GM12872 (cell line): ENCODE measurements at regions not wholly inside any gene's neighbourhood (a gene's known extent, or its start where the extent isn't known, plus 50 kb on each side); places are given as distances from the start of the nearest gene placed in this dataset.

Experiments used
- TF ChIP-seq, protein P1 (sequence below): IDR thresholded peaks from 3 replicates; pipeline ENCODE4 v1.5.1; 2011; ENCODE audit warnings: low read depth, mild to moderate bottlenecking, low read length, moderate library complexity; ENCODE audit not compliant: insufficient read depth

DNA sequence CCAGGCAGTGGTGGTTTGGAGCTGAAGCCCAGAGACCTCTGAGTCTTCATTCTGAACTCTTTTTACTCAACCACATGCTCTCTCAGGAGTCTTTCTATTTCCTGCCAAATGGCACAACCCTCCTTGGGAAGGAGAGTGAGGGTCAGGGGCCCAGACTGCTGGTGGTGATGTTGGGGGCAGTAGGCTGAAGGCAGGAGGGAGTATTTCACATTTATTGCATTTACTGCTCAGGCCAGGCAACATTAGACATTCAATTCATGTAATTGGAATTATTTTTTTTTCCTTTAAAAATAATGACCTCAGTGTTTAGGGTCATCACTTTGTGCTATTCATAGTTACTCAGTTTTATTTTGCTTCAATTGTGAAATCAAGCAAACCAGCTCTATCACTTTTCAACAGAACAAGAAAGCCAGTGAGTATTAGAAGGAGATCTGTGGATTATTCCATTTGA is 311.3 kb upstream of the NT5C1B start:
- TF ChIP-seq, protein P1, sequence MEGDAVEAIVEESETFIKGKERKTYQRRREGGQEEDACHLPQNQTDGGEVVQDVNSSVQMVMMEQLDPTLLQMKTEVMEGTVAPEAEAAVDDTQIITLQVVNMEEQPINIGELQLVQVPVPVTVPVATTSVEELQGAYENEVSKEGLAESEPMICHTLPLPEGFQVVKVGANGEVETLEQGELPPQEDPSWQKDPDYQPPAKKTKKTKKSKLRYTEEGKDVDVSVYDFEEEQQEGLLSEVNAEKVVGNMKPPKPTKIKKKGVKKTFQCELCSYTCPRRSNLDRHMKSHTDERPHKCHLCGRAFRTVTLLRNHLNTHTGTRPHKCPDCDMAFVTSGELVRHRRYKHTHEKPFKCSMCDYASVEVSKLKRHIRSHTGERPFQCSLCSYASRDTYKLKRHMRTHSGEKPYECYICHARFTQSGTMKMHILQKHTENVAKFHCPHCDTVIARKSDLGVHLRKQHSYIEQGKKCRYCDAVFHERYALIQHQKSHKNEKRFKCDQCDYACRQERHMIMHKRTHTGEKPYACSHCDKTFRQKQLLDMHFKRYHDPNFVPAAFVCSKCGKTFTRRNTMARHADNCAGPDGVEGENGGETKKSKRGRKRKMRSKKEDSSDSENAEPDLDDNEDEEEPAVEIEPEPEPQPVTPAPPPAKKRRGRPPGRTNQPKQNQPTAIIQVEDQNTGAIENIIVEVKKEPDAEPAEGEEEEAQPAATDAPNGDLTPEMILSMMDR, result no peak

- TF ChIP-seq, protein P1, result no peak
Observed at GRCh38 chr2:18899725-18900124, 310.4 kb upstream of the NT5C1B start.

- TF ChIP-seq, protein P1, result no peak
Observed at GRCh38 chr2:18898271-18898670, 308.9 kb upstream of the NT5C1B start.

DNA sequence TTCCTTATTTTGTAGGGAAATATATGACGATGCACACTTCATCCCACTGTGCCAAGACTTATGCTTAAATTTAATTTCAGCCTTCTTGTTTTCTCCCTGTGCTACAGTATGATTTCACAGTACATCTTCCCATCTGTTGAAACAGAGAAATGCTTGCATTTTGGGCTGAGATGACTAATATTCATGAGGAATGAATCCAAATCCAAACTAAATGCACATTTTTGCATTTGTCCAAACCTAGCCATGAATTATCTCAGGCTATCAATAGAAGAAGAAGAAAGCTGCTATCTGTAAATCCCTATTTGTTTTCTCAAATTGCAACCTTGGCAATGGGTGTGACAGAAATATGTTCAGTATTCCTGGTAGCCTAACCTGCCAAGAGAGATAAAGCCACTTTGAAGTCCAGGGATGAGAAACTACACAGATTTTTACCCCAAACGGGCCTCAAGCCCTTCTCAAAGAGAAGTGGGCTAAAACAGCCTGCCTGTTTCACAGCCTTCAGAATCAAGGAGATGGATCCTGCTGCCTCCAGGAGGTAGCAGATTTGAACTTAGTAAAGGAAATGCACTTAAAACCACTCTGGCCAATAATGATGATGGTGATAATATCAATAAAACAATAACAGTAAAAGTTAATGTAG is 306.9 kb upstream of the NT5C1B start:
- TF ChIP-seq, protein P1, result no peak

DNA sequence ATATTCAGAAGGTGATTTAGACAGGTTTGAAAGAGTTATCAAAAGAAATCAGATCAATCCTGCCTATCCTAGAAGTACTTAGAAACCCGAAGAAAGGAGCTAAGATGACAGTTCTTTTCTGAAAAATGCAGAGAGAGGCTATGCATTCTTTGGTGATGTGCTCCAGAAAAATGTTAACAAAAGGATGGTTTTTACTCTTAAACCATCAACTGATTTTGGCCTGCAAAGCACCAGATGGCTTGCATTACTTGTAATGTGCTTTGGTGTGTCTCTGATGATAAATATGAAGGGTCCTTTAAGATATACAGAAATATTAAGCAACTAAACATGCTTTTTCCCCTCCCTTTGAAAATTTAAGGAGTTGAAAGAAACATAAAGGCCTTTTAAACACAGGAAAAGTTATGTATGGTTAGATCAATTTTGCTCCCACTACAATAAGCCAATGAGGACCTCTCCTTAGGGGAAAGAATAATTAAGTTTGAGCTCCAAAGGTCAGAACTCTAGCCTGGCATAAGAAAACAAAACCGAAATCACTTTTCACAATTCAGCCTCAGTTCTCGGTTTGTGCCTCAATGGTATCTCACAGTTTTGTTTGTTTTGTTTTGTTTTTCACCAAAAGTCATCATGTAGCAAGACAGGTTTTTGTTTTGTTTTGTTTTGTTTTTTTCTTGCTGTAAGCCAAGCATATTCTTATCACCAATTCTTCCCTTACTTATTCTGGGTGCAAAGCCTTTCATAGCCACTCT is 302.4 kb upstream of the NT5C1B start:
- TF ChIP-seq, protein P1, result no peak

GRCh38 chr2:18889565-18890332 is 300.4 kb upstream of the NT5C1B start:
- TF ChIP-seq, protein P1, result no peak

DNA sequence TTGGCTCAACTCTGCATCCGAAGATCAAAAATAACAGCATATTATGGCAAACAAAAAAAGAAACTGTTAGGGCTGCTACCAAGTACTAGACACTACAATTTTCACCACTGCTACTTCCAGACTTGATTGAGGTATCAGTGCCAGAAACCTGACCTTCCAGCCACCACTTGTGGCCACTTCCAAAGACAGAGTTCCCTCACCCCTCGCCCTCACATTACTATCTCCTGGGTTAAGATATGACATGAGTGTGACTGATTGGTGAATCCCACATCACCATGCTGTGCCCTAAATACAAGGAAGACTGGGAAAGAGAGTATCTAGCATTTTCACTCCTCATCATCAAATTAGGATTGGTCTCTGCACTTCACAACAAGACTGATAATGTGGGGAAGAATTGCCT is 296.1 kb upstream of the NT5C1B start:
- TF ChIP-seq, protein P1, result no peak
